ENCODE measurements at regions not wholly inside any gene's neighbourhood (a gene's known extent, or its start where the extent isn't known, plus 50 kb on each side); places are given as distances from the start of the nearest gene placed in this dataset.

DNA sequence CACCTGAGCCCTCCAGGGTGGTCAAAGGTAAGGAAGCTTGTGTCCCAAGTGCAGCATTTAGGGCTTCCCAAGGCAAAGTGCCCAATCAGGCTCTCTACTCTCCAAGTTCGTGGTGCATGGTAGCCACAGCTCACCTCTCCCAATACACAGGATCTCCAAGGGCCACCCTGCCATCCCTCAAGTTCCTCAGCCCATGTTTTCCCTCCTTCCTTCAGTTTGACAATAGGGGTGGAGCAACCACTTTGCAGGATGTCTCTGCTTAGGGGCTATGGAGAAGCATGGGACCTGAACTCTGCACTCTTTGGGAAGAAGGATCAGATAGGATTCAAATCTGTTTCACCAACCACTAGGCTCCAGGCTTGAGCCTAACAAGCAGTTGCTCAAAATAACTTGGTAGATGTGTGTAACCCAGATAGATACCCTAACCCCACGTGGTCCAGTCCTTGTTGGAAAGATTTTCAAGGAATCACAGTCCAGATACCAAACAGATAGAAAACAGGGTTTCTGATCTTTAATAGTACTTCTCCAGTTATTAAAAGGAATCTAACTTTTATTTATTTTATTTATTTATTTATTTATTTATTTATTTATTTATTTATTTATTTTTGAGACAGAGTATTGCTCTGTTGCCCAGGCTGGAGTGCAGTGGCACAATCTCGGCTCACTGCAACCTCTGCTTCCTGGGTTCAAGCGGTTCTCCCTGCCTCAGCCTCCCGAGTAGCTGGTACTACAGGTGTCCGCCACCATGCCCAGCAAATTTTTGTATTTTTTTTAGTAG is 248.1 kb downstream of the CTTN start:
- Histone ChIP-seq H3K79me2 (ENCODE audit: control insufficient read depth, insufficient read depth, low read length) (no peaks in the 10 kb centered on the region), H3K27me3 (ENCODE audit: control insufficient read depth in 2 of 2, insufficient read depth in 2 of 2, low read length in 2 of 2) (peaks cover 18 to 25% of the 10 kb centered on the region in 2 experiments; a peak in 4 of 5 replicates), H4K20me1 (replicated peaks; ENCODE audit: control insufficient read depth, insufficient read depth, low read length) (peaks cover 7% of the 10 kb centered on the region), H3K9me3 (replicated peaks; ENCODE audit: control insufficient read depth, insufficient read depth, low read depth, low read length) (no peaks in the 10 kb centered on the region), H3K4me2 (ENCODE audit: insufficient read depth, low read length) (no peak overlapping the region), H2AFZ (ENCODE audit: low read depth, low read length) (no peak overlapping the region), H3K9ac (ENCODE audit: insufficient read depth in 1 of 2, low read depth in 2 of 2, low read length in 2 of 2) (no peak overlapping the region), H3K9me1 (ENCODE audit: control insufficient read depth, insufficient read depth, low read length) (no peaks in the 10 kb centered on the region), H3K27ac (ENCODE audit: extremely low read depth, low read depth, low read length) (no peak overlapping the region), H3K4me3 (no peak overlapping the region), H3K4me1 (replicated peaks in 1 of 2; ENCODE audit: control insufficient read depth in 2 of 2, insufficient read depth in 2 of 2, low read length in 2 of 2) (no peaks in the 10 kb centered on the region), H3K36me3 (ENCODE audit: control insufficient read depth, insufficient read depth, low read length) (no peaks in the 10 kb centered on the region)
- CTCF ChIA-PET (ENCODE audit: low intra/inter-chr PET ratio): no interaction called here
- in situ Hi-C loops (cut with MboI): no loop called here
- FAIRE-seq: no peak
- intact Hi-C loops (cut with micrococcal nuclease): no loop called here
- TF ChIP-seq MCM3 (IDR thresholded peaks at IDR 0.05): no peak
- TF ChIP-seq, protein P1, sequence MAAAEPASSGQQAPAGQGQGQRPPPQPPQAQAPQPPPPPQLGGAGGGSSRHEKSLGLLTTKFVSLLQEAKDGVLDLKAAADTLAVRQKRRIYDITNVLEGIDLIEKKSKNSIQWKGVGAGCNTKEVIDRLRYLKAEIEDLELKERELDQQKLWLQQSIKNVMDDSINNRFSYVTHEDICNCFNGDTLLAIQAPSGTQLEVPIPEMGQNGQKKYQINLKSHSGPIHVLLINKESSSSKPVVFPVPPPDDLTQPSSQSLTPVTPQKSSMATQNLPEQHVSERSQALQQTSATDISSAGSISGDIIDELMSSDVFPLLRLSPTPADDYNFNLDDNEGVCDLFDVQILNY (CRISPR knock-in tag; IDR thresholded peaks at IDR 0.05): no peak
- TF ChIP-seq, protein P2, sequence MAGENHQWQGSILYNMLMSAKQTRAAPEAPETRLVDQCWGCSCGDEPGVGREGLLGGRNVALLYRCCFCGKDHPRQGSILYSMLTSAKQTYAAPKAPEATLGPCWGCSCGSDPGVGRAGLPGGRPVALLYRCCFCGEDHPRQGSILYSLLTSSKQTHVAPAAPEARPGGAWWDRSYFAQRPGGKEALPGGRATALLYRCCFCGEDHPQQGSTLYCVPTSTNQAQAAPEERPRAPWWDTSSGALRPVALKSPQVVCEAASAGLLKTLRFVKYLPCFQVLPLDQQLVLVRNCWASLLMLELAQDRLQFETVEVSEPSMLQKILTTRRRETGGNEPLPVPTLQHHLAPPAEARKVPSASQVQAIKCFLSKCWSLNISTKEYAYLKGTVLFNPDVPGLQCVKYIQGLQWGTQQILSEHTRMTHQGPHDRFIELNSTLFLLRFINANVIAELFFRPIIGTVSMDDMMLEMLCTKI (IDR thresholded peaks at IDR 0.05; ENCODE audit: partially characterized antibody): no peak
- TF ChIP-seq TCFL5 (CRISPR knock-in tag; conservative IDR thresholded peaks at IDR 0.05): no peak
- TF ChIP-seq, protein P3, sequence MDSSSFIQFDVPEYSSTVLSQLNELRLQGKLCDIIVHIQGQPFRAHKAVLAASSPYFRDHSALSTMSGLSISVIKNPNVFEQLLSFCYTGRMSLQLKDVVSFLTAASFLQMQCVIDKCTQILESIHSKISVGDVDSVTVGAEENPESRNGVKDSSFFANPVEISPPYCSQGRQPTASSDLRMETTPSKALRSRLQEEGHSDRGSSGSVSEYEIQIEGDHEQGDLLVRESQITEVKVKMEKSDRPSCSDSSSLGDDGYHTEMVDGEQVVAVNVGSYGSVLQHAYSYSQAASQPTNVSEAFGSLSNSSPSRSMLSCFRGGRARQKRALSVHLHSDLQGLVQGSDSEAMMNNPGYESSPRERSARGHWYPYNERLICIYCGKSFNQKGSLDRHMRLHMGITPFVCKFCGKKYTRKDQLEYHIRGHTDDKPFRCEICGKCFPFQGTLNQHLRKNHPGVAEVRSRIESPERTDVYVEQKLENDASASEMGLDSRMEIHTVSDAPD (CRISPR knock-in tag; IDR thresholded peaks at IDR 0.05): no peak
- no peak for ATAC-seq
- DNase-seq (ENCODE audit: extremely low read depth in 1 of 4, low spot score in 3 of 4): no peak
- BruUV-seq (replicated peaks): no TSS peak
- POLR2A ChIA-PET: interaction anchor here (0.7 kb wide), 1 partner anchor 116 kb away, joined by 4 read pairs; no protein-coding TSS in a partner anchor
- 0% methylated on average over 6 of the region's 6 CpGs for WGBS (ENCODE audit: insufficient coverage, low coverage, missing lambda C conversion rate)

All from K562 (cell line).